Esophagus squamous epithelium (tissue), 4 donors: ENCODE measurements at regions not wholly inside any gene's neighbourhood (a gene's known extent, or its start where the extent isn't known, plus 50 kb on each side); places are given as distances from the start of the nearest gene placed in this dataset.

Source experiments
- POLR2A ChIP-seq, 4 donors: fragments of 450-650 bp; IDR thresholded peaks; one replicate each; pipeline ENCODE4 v1.6.1; 2017; ENCODE audit warnings: antibody characterized with exemption in 4 of 4, mild to moderate bottlenecking in 4 of 4, moderate library complexity in 3 of 4
- TF ChIP-seq, protein P1 (sequence below), 6 experiments: fragments of 450-650 bp in 4 of 6; fragments of 200-600 bp in 2 of 6; sonication (generic) in 2 of 6; IDR thresholded peaks; one replicate each; pipeline ENCODE4 v1.5.1; 2016 to 2019; ENCODE audit warnings: antibody characterized with exemption in 6 of 6, mild to moderate bottlenecking in 4 of 6, moderate library complexity in 4 of 6

DNA sequence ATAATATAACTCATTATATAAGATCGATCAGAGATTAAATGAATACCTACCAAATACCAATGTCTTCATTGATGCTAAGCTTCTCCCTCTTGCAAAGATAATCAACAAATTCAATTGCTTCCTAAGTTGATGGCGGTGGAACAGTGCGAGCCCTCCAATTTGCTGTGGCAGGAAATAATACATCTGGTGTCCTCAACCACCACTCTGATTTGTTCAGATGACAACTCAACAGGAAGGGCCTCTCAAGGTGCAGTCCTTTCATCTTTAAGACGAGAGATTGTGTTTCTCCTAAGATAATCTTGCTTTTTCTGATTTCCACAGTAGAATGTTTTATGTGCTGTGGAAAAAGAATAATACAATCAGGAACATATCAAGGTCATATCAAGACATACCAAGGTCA lies 56.6 kb upstream of the IGFBP2 start:
- TF ChIP-seq, protein P1, sequence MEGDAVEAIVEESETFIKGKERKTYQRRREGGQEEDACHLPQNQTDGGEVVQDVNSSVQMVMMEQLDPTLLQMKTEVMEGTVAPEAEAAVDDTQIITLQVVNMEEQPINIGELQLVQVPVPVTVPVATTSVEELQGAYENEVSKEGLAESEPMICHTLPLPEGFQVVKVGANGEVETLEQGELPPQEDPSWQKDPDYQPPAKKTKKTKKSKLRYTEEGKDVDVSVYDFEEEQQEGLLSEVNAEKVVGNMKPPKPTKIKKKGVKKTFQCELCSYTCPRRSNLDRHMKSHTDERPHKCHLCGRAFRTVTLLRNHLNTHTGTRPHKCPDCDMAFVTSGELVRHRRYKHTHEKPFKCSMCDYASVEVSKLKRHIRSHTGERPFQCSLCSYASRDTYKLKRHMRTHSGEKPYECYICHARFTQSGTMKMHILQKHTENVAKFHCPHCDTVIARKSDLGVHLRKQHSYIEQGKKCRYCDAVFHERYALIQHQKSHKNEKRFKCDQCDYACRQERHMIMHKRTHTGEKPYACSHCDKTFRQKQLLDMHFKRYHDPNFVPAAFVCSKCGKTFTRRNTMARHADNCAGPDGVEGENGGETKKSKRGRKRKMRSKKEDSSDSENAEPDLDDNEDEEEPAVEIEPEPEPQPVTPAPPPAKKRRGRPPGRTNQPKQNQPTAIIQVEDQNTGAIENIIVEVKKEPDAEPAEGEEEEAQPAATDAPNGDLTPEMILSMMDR (IDR thresholded peaks at IDR 0.05) = no peak
- no peak for TF ChIP-seq POLR2A (IDR thresholded peaks at IDR 0.05)
